Urinary bladder (tissue), 3 donors: ENCODE measurements at regions not wholly inside any gene's neighbourhood (a gene's known extent, or its start where the extent isn't known, plus 50 kb on each side); places are given as distances from the start of the nearest gene placed in this dataset.
"Not testable (repeated sequence)": the region's sequence is repeated elsewhere in the genome, so short reads cannot be mapped to it uniquely, and the experiment has no call there.

Experiments
- DNase-seq: peaks from one replicate; pipeline ENCODE4 v3.0.0-alpha.2; 2015; ENCODE audit errors: extremely low spot score
- H3K27ac ChIP-seq: one replicate; pipeline ENCODE4 v1.5.1; 2013; ENCODE audit warnings: low read depth, mild to moderate bottlenecking, moderate library complexity
- H3K36me3 ChIP-seq: one replicate; pipeline ENCODE4 v1.6.1; 2013; ENCODE audit warnings: mild to moderate bottlenecking, moderate library complexity; ENCODE audit not compliant: insufficient read depth
- H3K4me1 ChIP-seq: one replicate; pipeline ENCODE4 v1.6.1; 2013; ENCODE audit warnings: mild to moderate bottlenecking, moderate library complexity; ENCODE audit not compliant: insufficient read depth
- H3K4me3 ChIP-seq: one replicate; pipeline ENCODE4 v1.5.1; 2013; ENCODE audit warnings: low read depth, low read length
- WGBS: extraction: QIAGEN DNeasy Blood & Tissue Kit; methylation state at CpG from one replicate; pipeline ENCODE4 v1.1.7; 2013; 5-methylcytosine and 5-hydroxymethylcytosine counted together
- donor health status: healthy with polysubstance abuse.
- donor health status: healthy.

- H3K4me3 ChIP-seq, result no peak overlapping the region
- H3K36me3 ChIP-seq, result no peaks in the 10 kb centered on the region
- no peak for DNase-seq
- H3K4me1 ChIP-seq, result no peaks in the 10 kb centered on the region
- H3K27ac ChIP-seq, result no peak overlapping the region
- 88% methylated on average over 5 of the region's 5 CpGs for WGBS
Measured at GRCh38 chr13:54004026-54004699, 975.5 kb downstream of the OLFM4 start.

GRCh38 chr13:54016542-54016941 lies 987.9 kb downstream of the OLFM4 start:
- Histone ChIP-seq H3K27ac (no peak overlapping the region), H3K4me3 (no peak overlapping the region), H3K4me1 (no peaks in the 10 kb centered on the region), H3K36me3 (no peaks in the 10 kb centered on the region)
- DNase-seq, result no peak
- WGBS, result 69% methylated on average over 1 of the region's 1 CpG

GRCh38 chr13:54018485-54018884 lies 989.9 kb downstream of the OLFM4 start:
- no peaks in the 10 kb centered on the region for H3K36me3 ChIP-seq
- WGBS, result 87% methylated on average over 3 of the region's 3 CpGs
- H3K27ac ChIP-seq, result no peak overlapping the region
- no peaks in the 10 kb centered on the region for H3K4me1 ChIP-seq
- no peak for DNase-seq
- H3K4me3 ChIP-seq, result no peak overlapping the region

DNA sequence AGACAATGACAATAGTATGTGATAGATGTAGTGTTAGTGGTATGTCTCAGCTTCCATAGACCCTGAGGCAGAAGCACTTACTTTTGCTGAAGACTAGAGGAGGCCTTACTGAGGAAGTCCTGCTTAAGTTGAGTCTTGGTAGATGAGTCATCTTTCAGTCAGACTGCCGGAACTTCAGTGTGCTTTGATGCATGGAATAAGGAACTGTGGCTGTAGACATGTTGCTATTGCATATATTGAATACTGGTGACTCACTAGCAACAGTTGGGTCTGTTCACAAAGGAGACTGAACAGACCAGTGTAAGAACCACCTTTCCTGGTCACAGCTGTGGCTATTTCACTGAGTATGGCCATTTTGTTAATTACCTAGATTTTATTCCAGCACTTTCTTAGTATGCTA lies 1000.6 kb downstream of the OLFM4 start:
- DNase-seq, result no peak
- WGBS, result 62% methylated on average over 1 of the region's 1 CpG
- Histone ChIP-seq H3K4me1 (no peaks in the 10 kb centered on the region), H3K36me3 (no peaks in the 10 kb centered on the region), H3K27ac (no peak overlapping the region), H3K4me3 (no peak overlapping the region)

DNA sequence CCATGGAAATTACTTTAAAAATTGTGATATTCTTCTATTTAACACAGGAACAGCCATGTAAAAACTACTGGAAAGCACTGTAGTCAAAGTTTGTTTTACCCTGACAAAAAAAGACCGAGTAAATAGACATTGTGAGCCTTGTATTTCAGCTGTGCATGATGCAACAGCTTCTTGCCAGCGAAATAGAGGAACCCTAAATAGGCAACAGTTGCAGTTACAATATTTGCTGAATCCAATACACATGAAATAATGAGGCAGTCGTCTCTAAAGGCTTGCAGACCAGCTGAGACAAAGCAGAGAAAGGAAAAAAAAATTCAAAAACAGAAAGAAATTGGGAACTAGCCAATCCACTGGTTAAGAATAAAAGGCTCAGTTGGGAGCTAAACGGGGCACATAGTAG lies 1001.1 kb downstream of the OLFM4 start:
- Histone ChIP-seq H3K4me1 (no peaks in the 10 kb centered on the region), H3K36me3 (no peaks in the 10 kb centered on the region), H3K27ac (no peak overlapping the region), H3K4me3 (no peak overlapping the region)
- WGBS, result 57% methylated on average over 4 of the region's 4 CpGs
- DNase-seq, result no peak

DNA sequence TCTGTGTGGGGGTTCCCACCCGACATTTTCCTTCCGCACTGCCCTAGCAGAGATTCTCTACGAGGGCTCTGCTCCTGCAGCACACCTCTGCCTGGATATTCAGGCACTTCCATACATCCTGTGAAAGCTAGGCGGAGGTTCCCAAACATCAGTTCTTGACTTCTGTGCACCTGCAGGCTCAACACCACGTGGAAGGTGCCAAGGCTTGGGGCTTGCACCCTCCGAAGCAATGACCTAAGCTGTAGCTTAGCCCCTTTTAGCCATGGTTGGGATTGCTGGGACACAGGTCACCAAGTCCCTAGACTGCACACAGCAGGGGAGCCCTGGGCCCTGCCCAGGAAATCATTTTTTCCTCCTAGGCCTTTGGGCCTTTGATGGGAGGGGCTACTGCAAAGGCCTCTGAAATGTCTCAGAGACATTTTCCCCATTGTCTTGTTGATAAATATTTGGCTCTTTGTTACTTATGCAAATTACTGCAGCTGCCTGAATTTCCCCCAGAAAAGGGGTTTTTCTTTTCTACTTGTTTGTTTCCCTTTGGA lies 1004.8 kb downstream of the OLFM4 start:
- Histone ChIP-seq H3K4me1 (no peaks in the 10 kb centered on the region), H3K27ac (no peak overlapping the region), H3K36me3 (no peaks in the 10 kb centered on the region), H3K4me3 (no peak overlapping the region)
- 90% methylated on average over 6 of the region's 6 CpGs for WGBS
- DNase-seq, result no peak

DNA sequence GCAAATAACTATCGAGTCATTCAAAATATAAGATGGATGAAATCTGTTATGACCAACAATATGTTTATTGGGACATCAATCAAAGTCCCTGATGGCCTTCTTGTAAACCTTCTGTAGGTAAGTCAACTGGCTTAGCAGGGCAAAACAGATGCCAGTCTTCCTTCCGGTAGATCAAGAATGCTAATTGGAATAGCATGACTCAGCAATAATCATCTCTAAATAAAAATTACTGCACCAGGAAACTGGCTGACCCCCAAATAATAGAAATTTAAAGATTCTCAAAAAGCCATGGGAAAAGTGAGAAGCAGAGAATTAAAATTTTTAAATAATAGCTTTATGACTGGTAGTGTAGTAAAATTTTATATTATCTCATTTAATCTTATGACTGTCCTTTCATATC lies 1005.4 kb downstream of the OLFM4 start:
- DNase-seq, result no peak
- no peak overlapping the region for H3K4me3 ChIP-seq
- WGBS, result 97% methylated on average over 2 of the region's 2 CpGs

GRCh38 chr13:54057416-54057815 lies 1028.8 kb downstream of the OLFM4 start:
- H3K4me3 ChIP-seq, H3K36me3 ChIP-seq, H3K27ac ChIP-seq, DNase-seq, H3K4me1 ChIP-seq: not testable (repeated sequence)
- WGBS, result 86% methylated on average over 5 of the region's 5 CpGs

More for the DNA sequence above, 1005.4 kb downstream of the OLFM4 start:
- Histone ChIP-seq H3K36me3 (no peaks in the 10 kb centered on the region), H3K27ac (no peak overlapping the region), H3K4me1 (no peaks in the 10 kb centered on the region)

DNA sequence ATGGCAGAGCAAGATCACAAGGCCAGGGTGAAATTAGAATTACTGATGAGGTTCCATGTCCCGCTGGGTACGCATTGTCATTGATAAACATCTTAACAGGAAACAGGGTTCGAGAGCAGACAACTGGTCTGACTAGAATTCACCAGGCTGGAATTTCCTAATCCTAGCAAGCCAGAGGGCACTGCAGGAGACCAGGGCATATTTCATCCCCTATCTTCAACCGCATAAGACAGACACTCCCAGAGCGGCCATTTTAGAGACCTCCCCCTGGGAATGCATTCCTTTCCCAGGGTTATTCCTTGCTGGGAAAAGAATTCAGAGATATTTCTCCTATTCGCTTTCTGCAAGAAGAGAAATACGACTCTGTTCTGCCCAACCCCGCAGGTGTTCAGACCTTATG lies 1041.3 kb downstream of the OLFM4 start:
- not testable (repeated sequence) for H3K4me1 ChIP-seq, H3K36me3 ChIP-seq, DNase-seq, H3K4me3 ChIP-seq, H3K27ac ChIP-seq
- WGBS, result 85% methylated on average over 8 of the region's 8 CpGs

DNA sequence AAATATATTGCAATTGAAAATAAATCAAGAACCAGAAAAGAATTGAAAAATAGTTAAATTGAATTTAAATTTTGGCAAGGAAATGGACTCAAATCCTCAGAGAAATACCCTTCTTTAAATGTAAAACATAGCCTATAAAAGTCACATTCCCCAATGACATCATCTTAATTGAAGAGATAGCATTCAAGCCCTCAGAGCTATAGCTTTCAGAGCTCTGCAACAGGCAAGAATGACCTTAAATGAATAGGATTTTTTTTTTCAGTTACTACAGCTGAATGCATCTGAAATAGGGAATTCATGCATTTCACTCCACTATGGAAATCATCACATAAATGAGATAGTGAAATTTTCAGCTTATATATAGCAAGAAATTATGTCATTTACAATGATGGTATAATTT lies 1049.0 kb downstream of the OLFM4 start:
- H3K27ac ChIP-seq, result no peak overlapping the region
- DNase-seq, result no peak
- no peak overlapping the region for H3K4me3 ChIP-seq
- H3K4me1 ChIP-seq, result no peaks in the 10 kb centered on the region
- no peaks in the 10 kb centered on the region for H3K36me3 ChIP-seq

DNA sequence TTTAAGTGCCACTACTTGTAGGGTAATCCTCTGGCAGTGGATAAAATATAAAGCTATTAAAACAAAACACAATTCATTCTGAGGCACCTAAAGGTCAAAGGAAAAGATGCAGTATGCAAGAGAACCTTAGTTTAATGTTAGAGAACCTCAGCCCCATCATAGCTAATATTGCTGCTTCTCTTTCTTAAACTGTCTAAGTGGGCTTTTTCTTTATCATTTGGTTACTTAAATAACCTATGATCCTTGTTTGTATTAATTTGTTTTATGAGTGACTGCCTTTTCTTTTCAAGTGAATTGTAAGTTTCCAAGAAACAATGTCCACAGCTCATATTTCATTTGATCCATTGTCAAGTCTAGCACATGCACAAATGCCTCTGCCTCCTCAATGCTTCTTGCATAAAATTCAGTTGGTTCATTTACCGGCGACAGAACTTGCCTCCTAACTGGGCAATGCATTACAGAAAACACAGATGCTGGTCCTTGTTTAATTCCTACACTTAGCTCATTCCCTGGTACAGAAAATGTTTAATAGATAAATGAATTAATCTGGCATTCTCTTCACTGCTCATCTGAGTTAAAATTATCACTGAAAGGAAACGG lies 1049.8 kb downstream of the OLFM4 start:
- Histone ChIP-seq H3K36me3 (no peaks in the 10 kb centered on the region), H3K27ac (no peak overlapping the region), H3K4me1 (no peaks in the 10 kb centered on the region), H3K4me3 (no peak overlapping the region)
- no peak for DNase-seq
- 21% methylated on average over 3 of the region's 3 CpGs for WGBS

DNA sequence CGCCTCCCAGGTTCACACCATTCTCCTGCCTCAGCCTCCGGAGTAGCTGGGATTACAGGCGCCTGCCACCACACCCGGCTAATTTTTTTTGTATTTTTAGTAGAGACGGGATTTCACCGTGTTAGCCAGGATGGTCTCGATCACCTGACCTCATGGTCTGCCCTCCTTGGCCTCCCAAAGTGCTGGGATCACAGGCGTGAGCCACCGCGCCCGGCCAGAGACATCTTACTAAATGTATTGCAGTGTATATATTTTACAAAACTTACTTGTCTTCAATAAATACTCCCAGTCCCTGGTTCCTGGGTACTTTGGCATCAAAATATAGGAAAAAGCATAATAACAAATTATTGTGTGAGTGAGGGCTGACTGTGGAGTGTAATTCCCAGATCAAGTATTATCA lies 1053.7 kb downstream of the OLFM4 start:
- H3K36me3 ChIP-seq, H3K27ac ChIP-seq, DNase-seq, H3K4me3 ChIP-seq, H3K4me1 ChIP-seq: not testable (repeated sequence)
- 85% methylated on average over 11 of the region's 11 CpGs for WGBS

GRCh38 chr13:54091884-54092283 lies 1063.3 kb downstream of the OLFM4 start:
- Histone ChIP-seq H3K4me1 (no peaks in the 10 kb centered on the region), H3K4me3 (no peak overlapping the region), H3K36me3 (no peaks in the 10 kb centered on the region), H3K27ac (no peak overlapping the region)
- WGBS, result 74% methylated on average over 1 of the region's 1 CpG
- DNase-seq, result no peak

GRCh38 chr13:54092686-54093085 lies 1064.1 kb downstream of the OLFM4 start:
- Histone ChIP-seq H3K27ac (no peak overlapping the region), H3K36me3 (no peaks in the 10 kb centered on the region), H3K4me1 (no peaks in the 10 kb centered on the region), H3K4me3 (no peak overlapping the region)
- WGBS, result 83% methylated on average over 8 of the region's 8 CpGs
- no peak for DNase-seq
